IgD-negative memory B cell (primary cell): ENCODE measurements at regions not wholly inside any gene's neighbourhood (a gene's known extent, or its start where the extent isn't known, plus 50 kb on each side); places are given as distances from the start of the nearest gene placed in this dataset.

Experiments
- H3K27ac Mint-ChIP-seq, 3 donors: one replicate each; pipeline ENCODE4 v1.8.0; 2020 to 2022; ENCODE audit warnings: mild to moderate bottlenecking in 3 of 3, mixed read lengths in 3 of 3, moderate library complexity in 1 of 3
- H3K27me3 Mint-ChIP-seq: one replicate; pipeline ENCODE4 v1.8.0; 2021; ENCODE audit warnings: mixed read lengths
- H3K36me3 Mint-ChIP-seq: one replicate; pipeline ENCODE4 v1.8.0; 2020; ENCODE audit warnings: mild to moderate bottlenecking, mixed read lengths
- H3K4me1 Mint-ChIP-seq, 3 donors: one replicate each; pipeline ENCODE4 v1.8.0; 2020 to 2022; ENCODE audit warnings: mixed read lengths in 3 of 3, mild to moderate bottlenecking in 1 of 3
- H3K4me3 Mint-ChIP-seq, 4 donors: one replicate each; pipeline ENCODE4 v1.8.0; 2020 to 2022; ENCODE audit warnings: mild to moderate bottlenecking in 4 of 4, mixed read lengths in 4 of 4, moderate library complexity in 3 of 4
- H3K9me3 Mint-ChIP-seq, 3 donors: one replicate each; pipeline ENCODE4 v1.8.0; 2020 to 2021; ENCODE audit warnings: mixed read lengths in 3 of 3, mild to moderate bottlenecking in 1 of 3

- Mint-ChIP-seq H3K27ac (no peak overlapping the region), H3K4me1 (no peaks in the 10 kb centered on the region), H3K36me3 (no peaks in the 10 kb centered on the region), H3K27me3 (no peaks in the 10 kb centered on the region), H3K9me3 (peaks cover 0 to 10% (median 1%) of the 10 kb centered on the region in 3 donors), H3K4me3 (no peak overlapping the region)
Observed at GRCh38 chr9:117574099-117574498, 130.1 kb upstream of the TLR4 start.

GRCh38 chr9:117564839-117565238, 139.4 kb upstream of the TLR4 start:
- Mint-ChIP-seq H3K4me3 (no peak overlapping the region), H3K27me3 (no peaks in the 10 kb centered on the region), H3K9me3 (peaks cover 0 to 5% (median 0%) of the 10 kb centered on the region in 3 donors), H3K27ac (no peak overlapping the region), H3K36me3 (no peaks in the 10 kb centered on the region), H3K4me1 (peaks cover 0 to 1% (median 0%) of the 10 kb centered on the region in 3 donors)

GRCh38 chr9:117561761-117562160, 142.4 kb upstream of the TLR4 start:
- peaks cover 2% of the 10 kb centered on the region for H3K27me3 Mint-ChIP-seq
- H3K9me3 Mint-ChIP-seq, result peaks cover 0 to 5% (median 0%) of the 10 kb centered on the region in 3 donors
- no peak overlapping the region for H3K27ac Mint-ChIP-seq
- H3K36me3 Mint-ChIP-seq, result no peaks in the 10 kb centered on the region
- H3K4me3 Mint-ChIP-seq, result no peak overlapping the region
- H3K4me1 Mint-ChIP-seq, result peaks cover 0 to 1% (median 0%) of the 10 kb centered on the region in 3 donors

GRCh38 chr9:117555964-117556629, 141.2 kb upstream of the ASTN2 start:
- Mint-ChIP-seq H3K4me1 (no peaks in the 10 kb centered on the region), H3K27me3 (peaks cover 3% of the 10 kb centered on the region), H3K4me3 (no peak overlapping the region), H3K9me3 (peaks cover 0 to 7% (median 0%) of the 10 kb centered on the region in 3 donors), H3K36me3 (no peaks in the 10 kb centered on the region), H3K27ac (no peak overlapping the region)

- H3K4me3 Mint-ChIP-seq, result no peak overlapping the region
- peaks cover 5% of the 10 kb centered on the region for H3K27me3 Mint-ChIP-seq
- H3K9me3 Mint-ChIP-seq, result peaks cover 0 to 5% (median 0%) of the 10 kb centered on the region in 3 donors
- no peaks in the 10 kb centered on the region for H3K36me3 Mint-ChIP-seq
- H3K4me1 Mint-ChIP-seq, result no peaks in the 10 kb centered on the region
- H3K27ac Mint-ChIP-seq, result no peak overlapping the region
Observed at GRCh38 chr9:117552811-117553210, 138.0 kb upstream of the ASTN2 start.

- Mint-ChIP-seq H3K36me3 (no peaks in the 10 kb centered on the region), H3K4me3 (no peak overlapping the region), H3K27me3 (peaks cover 15% of the 10 kb centered on the region), H3K27ac (no peak overlapping the region), H3K4me1 (peaks cover 0 to 3% (median 3%) of the 10 kb centered on the region in 3 donors), H3K9me3 (peaks cover 0 to 5% (median 0%) of the 10 kb centered on the region in 3 donors)
Observed at GRCh38 chr9:117551171-117551570, 136.3 kb upstream of the ASTN2 start.

GRCh38 chr9:117549444-117549843, 134.6 kb upstream of the ASTN2 start:
- peaks cover 0 to 5% (median 3%) of the 10 kb centered on the region in 3 donors for H3K4me1 Mint-ChIP-seq
- H3K27ac Mint-ChIP-seq, result no peak overlapping the region
- no peaks in the 10 kb centered on the region for H3K36me3 Mint-ChIP-seq
- H3K27me3 Mint-ChIP-seq, result peaks cover 15% of the 10 kb centered on the region
- peaks cover 0 to 5% (median 0%) of the 10 kb centered on the region in 3 donors for H3K9me3 Mint-ChIP-seq
- H3K4me3 Mint-ChIP-seq, result no peak overlapping the region

- H3K4me3 Mint-ChIP-seq, result no peak overlapping the region
- H3K27me3 Mint-ChIP-seq, result peaks cover 14% of the 10 kb centered on the region
- no peaks in the 10 kb centered on the region for H3K36me3 Mint-ChIP-seq
- H3K27ac Mint-ChIP-seq, result no peak overlapping the region
- peaks cover 0 to 5% (median 3%) of the 10 kb centered on the region in 3 donors for H3K4me1 Mint-ChIP-seq
- peaks cover 0 to 5% (median 0%) of the 10 kb centered on the region in 3 donors for H3K9me3 Mint-ChIP-seq
Observed at GRCh38 chr9:117548556-117548955, 133.7 kb upstream of the ASTN2 start.

- Mint-ChIP-seq H3K4me3 (no peak overlapping the region), H3K36me3 (no peaks in the 10 kb centered on the region), H3K27ac (peak overlapping the region in 1 of 3 donors; percentile 24), H3K27me3 (peaks cover 14% of the 10 kb centered on the region), H3K4me1 (peaks cover 0 to 5% (median 3%) of the 10 kb centered on the region in 3 donors), H3K9me3 (peaks cover 0 to 5% (median 0%) of the 10 kb centered on the region in 3 donors)
Observed at GRCh38 chr9:117547904-117548303, 133.0 kb upstream of the ASTN2 start.

GRCh38 chr9:117546894-117547678, 132.2 kb upstream of the ASTN2 start:
- Mint-ChIP-seq H3K27me3 (peaks cover 14% of the 10 kb centered on the region), H3K27ac (peak overlapping the region in 1 of 3 donors; percentile 7), H3K4me1 (peaks cover 0 to 5% (median 3%) of the 10 kb centered on the region in 3 donors), H3K4me3 (peak overlapping the region in 1 of 4 donors; percentile 14), H3K9me3 (peaks cover 0 to 2% (median 0%) of the 10 kb centered on the region in 3 donors), H3K36me3 (no peaks in the 10 kb centered on the region)

- Mint-ChIP-seq H3K9me3 (no peaks in the 10 kb centered on the region), H3K36me3 (no peaks in the 10 kb centered on the region), H3K4me1 (peaks cover 0 to 5% (median 3%) of the 10 kb centered on the region in 3 donors), H3K4me3 (no peak overlapping the region), H3K27me3 (peaks cover 14% of the 10 kb centered on the region), H3K27ac (no peak overlapping the region)
Observed at GRCh38 chr9:117545846-117546245, 131.0 kb upstream of the ASTN2 start.

- H3K27ac Mint-ChIP-seq, result no peak overlapping the region
- no peak overlapping the region for H3K4me3 Mint-ChIP-seq
- no peaks in the 10 kb centered on the region for H3K36me3 Mint-ChIP-seq
- H3K4me1 Mint-ChIP-seq, result peaks cover 0 to 5% (median 3%) of the 10 kb centered on the region in 3 donors
- no peaks in the 10 kb centered on the region for H3K9me3 Mint-ChIP-seq
- H3K27me3 Mint-ChIP-seq, result peaks cover 10% of the 10 kb centered on the region
Observed at GRCh38 chr9:117543089-117543488, 128.2 kb upstream of the ASTN2 start.

- H3K4me3 Mint-ChIP-seq, result no peak overlapping the region
- H3K27ac Mint-ChIP-seq, result no peak overlapping the region
- peaks cover 4% of the 10 kb centered on the region for H3K27me3 Mint-ChIP-seq
- H3K4me1 Mint-ChIP-seq, result peaks cover 0 to 5% (median 3%) of the 10 kb centered on the region in 3 donors
- H3K9me3 Mint-ChIP-seq, result peaks cover 0 to 1% (median 0%) of the 10 kb centered on the region in 3 donors
- H3K36me3 Mint-ChIP-seq, result no peaks in the 10 kb centered on the region
Observed at GRCh38 chr9:117542021-117542420, 127.2 kb upstream of the ASTN2 start.

- peaks cover 0 to 1% (median 0%) of the 10 kb centered on the region in 3 donors for H3K9me3 Mint-ChIP-seq
- no peak overlapping the region for H3K4me3 Mint-ChIP-seq
- no peaks in the 10 kb centered on the region for H3K27me3 Mint-ChIP-seq
- peaks cover 0 to 2% (median 0%) of the 10 kb centered on the region in 3 donors for H3K4me1 Mint-ChIP-seq
- no peaks in the 10 kb centered on the region for H3K36me3 Mint-ChIP-seq
- no peak overlapping the region for H3K27ac Mint-ChIP-seq
Observed at GRCh38 chr9:117541181-117541580, 126.3 kb upstream of the ASTN2 start.

GRCh38 chr9:117535973-117536372, 121.1 kb upstream of the ASTN2 start:
- Mint-ChIP-seq H3K27me3 (no peaks in the 10 kb centered on the region), H3K27ac (no peak overlapping the region), H3K9me3 (peaks cover 0 to 3% (median 0%) of the 10 kb centered on the region in 3 donors), H3K36me3 (no peaks in the 10 kb centered on the region), H3K4me1 (no peaks in the 10 kb centered on the region), H3K4me3 (no peak overlapping the region)
